Neural cell (in vitro differentiated cells): ENCODE measurements at regions not wholly inside any gene's neighbourhood (a gene's known extent, or its start where the extent isn't known, plus 50 kb on each side); places are given as distances from the start of the nearest gene placed in this dataset.

ENCODE experiments used
- small RNA-seq, 3 experiments: library from RNA; depleted of rRNA; stranded (forward); fragments of <200 nt; gene quantifications; one replicate each; pipeline ENCODE3, GENCODE V24; 2012

Small RNA genes lying in the stretch of these regions (small RNA-seq; reads per million reads assigned to genes)
- gene AC004866.1: 0 reads per million in 3 experiments
